Body of pancreas (tissue), 4 donors: ENCODE measurements at regions not wholly inside any gene's neighbourhood (a gene's known extent, or its start where the extent isn't known, plus 50 kb on each side); places are given as distances from the start of the nearest gene placed in this dataset.

Source experiments
- ATAC-seq: fragments of 150-250 bp; one replicate; pipeline ENCODE4 v1.9.1; 2016
- DNase-seq, 4 donors: peaks; one replicate each; pipeline ENCODE4 v3.0.0-alpha.2; 2019
- H3K27ac ChIP-seq, 4 donors: fragments of 200-600 bp; sonication (generic); 1 replicate in 3 of 4; 2 replicates in 1 of 4; pipeline versions ENCODE4 v1.5.1 to v1.6.1; 2016 to 2019; ENCODE audit warnings: mild to moderate bottlenecking in 1 of 4, mixed read lengths in 1 of 4, moderate library complexity in 1 of 4
- H3K27me3 ChIP-seq, 2 donors: fragments of 200-600 bp; sonication (generic); one replicate each; pipeline ENCODE4 v1.6.0; 2016; ENCODE audit warnings: mild to moderate bottlenecking in 1 of 2
- H3K36me3 ChIP-seq, 2 donors: fragments of 200-600 bp; sonication (generic); replicated peaks in 1 of 2; 2 replicates each; pipeline ENCODE4 v1.5.1; 2016; ENCODE audit warnings: low read depth in 2 of 2; ENCODE audit not compliant: insufficient read depth in 1 of 2
- H3K4me1 ChIP-seq: fragments of 200-600 bp; sonication (generic); one replicate; pipeline ENCODE4 v1.6.0; 2016
- H3K4me3 ChIP-seq, 2 donors: fragments of 200-600 bp; sonication (generic); 1 replicate in 1 of 2; 2 replicates in 1 of 2; pipeline ENCODE4 v1.5.1; 2016 to 2019
- H3K9me3 ChIP-seq, 3 donors: fragments of 200-600 bp; sonication (generic); 1 replicate in 2 of 3; 2 replicates in 1 of 3; pipeline ENCODE4 v1.5.1; 2016
- POLR2A ChIP-seq, 3 donors: fragments of 450-650 bp; IDR thresholded peaks; one replicate each; pipeline ENCODE4 v1.6.1; 2016; ENCODE audit warnings: antibody characterized with exemption in 3 of 3, mild to moderate bottlenecking in 2 of 3
- WGBS, 2 donors: methylation state at CpG; one replicate each; pipeline ENCODE4 v1.1.5; 2017; 5-methylcytosine and 5-hydroxymethylcytosine counted together
- intact Hi-C: fragments of 100-400 bp; cut with DNase I; formaldehyde crosslinking; loops from one replicate; pipeline ENCODE4 v1.15.1; 2023
- TF ChIP-seq, protein P1 (sequence below), 7 experiments: fragments of 450-650 bp in 4 of 7; fragments of 200-600 bp in 3 of 7; sonication (generic) in 3 of 7; IDR thresholded peaks; one replicate each; pipeline ENCODE4 v1.5.1; 2016 to 2019; ENCODE audit warnings: antibody characterized with exemption in 7 of 7

DNA sequence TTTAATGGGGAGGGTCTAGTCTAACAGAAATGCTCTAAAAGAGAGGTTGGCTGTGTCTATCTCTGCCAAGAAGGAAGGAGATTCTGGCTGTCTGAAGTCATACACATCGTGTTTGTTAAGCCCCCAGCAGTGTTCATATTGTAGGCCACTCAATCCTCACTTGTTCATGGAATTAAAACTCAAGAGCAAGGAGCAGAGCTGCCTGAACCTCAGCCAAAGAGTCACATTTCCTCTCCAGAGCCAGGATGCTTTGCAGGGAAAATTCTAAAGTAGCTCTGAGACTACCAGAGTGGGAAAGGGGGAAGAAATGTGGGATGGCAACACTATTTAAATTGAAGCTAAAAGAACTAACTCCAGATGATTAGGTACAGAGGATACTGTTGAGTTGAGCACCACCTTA is 190.7 kb upstream of the CXCR4 start:
- H3K4me1 ChIP-seq: no peaks in the 10 kb centered on the region
- no peak overlapping the region for H3K4me3 ChIP-seq
- H3K36me3 ChIP-seq: no peaks in the 10 kb centered on the region
- H3K9me3 ChIP-seq: no peaks in the 10 kb centered on the region
- intact Hi-C loops: no loop called here
- no peaks in the 10 kb centered on the region for H3K27me3 ChIP-seq
- H3K27ac ChIP-seq: no peak overlapping the region
- TF ChIP-seq, protein P1, sequence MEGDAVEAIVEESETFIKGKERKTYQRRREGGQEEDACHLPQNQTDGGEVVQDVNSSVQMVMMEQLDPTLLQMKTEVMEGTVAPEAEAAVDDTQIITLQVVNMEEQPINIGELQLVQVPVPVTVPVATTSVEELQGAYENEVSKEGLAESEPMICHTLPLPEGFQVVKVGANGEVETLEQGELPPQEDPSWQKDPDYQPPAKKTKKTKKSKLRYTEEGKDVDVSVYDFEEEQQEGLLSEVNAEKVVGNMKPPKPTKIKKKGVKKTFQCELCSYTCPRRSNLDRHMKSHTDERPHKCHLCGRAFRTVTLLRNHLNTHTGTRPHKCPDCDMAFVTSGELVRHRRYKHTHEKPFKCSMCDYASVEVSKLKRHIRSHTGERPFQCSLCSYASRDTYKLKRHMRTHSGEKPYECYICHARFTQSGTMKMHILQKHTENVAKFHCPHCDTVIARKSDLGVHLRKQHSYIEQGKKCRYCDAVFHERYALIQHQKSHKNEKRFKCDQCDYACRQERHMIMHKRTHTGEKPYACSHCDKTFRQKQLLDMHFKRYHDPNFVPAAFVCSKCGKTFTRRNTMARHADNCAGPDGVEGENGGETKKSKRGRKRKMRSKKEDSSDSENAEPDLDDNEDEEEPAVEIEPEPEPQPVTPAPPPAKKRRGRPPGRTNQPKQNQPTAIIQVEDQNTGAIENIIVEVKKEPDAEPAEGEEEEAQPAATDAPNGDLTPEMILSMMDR (IDR thresholded peaks at IDR 0.05): no peak
- no peak for TF ChIP-seq POLR2A (IDR thresholded peaks at IDR 0.05)
- no peak for ATAC-seq
- DNase-seq: no peak
- WGBS, 2 donors: 70 to 71% methylated on average over 1 of the region's 1 CpG

DNA sequence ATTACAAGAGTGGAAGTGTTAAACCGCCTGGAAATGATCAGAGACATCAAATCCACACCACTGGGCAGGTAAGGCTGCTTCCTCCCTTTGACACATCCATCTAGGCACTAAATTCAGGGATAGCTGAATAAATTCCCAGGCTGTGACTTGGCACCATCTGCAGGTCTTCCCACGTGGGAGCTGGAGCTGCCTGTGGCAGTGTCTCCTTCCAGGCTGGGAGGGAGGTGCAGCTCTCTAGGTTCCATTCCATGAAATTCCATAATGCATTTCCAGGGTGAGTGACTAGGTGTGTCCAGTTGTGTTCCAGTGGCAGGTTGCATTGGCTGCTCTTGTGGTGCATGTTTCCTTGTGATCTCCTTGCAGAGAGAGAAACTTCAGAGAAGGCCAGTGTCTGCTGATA is 188.9 kb upstream of the CXCR4 start:
- no peak overlapping the region for H3K27ac ChIP-seq
- H3K36me3 ChIP-seq: no peaks in the 10 kb centered on the region
- ATAC-seq (no peak), DNase-seq (peak in 1 of 4 donors; percentile 59)
- H3K4me1 ChIP-seq: no peaks in the 10 kb centered on the region
- H3K4me3 ChIP-seq: no peak overlapping the region
- no peaks in the 10 kb centered on the region for H3K9me3 ChIP-seq
- intact Hi-C loops: no loop called here
- TF ChIP-seq POLR2A (IDR thresholded peaks at IDR 0.05): no peak
- TF ChIP-seq, protein P1 (IDR thresholded peaks at IDR 0.05): no peak
- no peaks in the 10 kb centered on the region for H3K27me3 ChIP-seq
- 30 to 53% methylated on average over 2 of the region's 2 CpGs for WGBS, 2 donors

DNA sequence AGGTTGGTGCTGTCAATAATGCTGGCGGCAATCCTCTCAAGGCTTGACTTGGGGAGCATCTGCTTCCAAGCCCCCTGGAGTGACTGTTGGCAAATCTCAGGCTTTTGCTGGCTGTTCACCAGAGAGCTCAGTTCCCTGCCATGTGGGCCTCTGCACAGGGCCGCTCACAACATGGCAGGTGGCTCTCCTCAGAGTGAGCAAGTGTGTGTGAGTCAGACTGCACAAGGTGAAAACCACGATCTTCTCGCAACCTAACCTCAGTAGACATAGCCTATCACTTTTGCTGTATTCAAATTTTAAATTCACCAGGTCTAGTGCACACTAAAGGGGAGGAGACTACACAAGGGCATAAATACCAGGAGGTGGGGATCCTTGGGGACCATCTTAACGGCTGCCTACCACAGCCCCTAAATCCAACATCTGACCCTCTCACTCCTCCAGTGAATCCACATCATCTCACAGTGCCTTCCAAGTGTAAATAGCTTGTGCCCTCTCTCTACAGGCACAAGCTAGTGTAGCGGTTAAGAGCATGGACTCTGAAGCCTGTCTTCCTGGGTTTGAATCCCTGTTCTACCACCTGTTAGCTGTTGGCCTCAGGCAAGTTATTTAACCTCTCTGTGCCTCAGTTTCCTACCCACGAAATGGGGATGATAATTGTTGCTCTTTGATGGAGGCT is 187.7 kb upstream of the CXCR4 start:
- no peak overlapping the region for H3K27ac ChIP-seq
- H3K27me3 ChIP-seq: no peaks in the 10 kb centered on the region
- intact Hi-C loops: no loop called here
- no peaks in the 10 kb centered on the region for H3K36me3 ChIP-seq
- H3K4me3 ChIP-seq: no peak overlapping the region
- DNase-seq: no peak
- TF ChIP-seq, protein P1 (IDR thresholded peaks at IDR 0.05): no peak
- TF ChIP-seq POLR2A (IDR thresholded peaks at IDR 0.05): no peak
- ATAC-seq: no peak
- no peaks in the 10 kb centered on the region for H3K9me3 ChIP-seq
- WGBS, 2 donors: 79 to 80% methylated on average over 7 of the region's 7 CpGs
- no peaks in the 10 kb centered on the region for H3K4me1 ChIP-seq

DNA sequence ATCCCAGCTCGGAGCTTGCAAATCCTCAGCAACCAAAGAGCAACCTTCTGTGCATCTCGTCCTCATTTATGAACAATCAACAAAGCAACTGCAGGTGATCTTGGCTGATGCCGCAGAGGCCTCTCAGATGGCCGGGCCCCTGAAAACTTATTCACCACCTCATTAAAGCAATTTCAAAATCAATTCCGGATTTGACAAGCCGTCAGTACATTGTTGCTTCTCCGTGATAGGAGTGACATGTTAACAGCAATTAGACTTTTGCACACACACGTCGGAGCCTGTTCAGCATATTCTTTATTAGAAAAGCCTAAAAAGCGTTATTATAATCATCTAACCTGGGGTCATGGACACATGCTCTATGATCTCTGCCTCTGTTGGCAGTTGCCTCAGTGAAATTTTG is 183.1 kb upstream of the CXCR4 start:
- no peak for TF ChIP-seq POLR2A (IDR thresholded peaks at IDR 0.05)
- TF ChIP-seq, protein P1 (IDR thresholded peaks at IDR 0.05): no peak
- no peak for ATAC-seq
- Histone ChIP-seq H3K4me1 (no peaks in the 10 kb centered on the region), H3K27ac (no peak overlapping the region), H3K4me3 (no peak overlapping the region), H3K9me3 (no peaks in the 10 kb centered on the region), H3K27me3 (no peaks in the 10 kb centered on the region), H3K36me3 (no peaks in the 10 kb centered on the region)
- intact Hi-C loops: no loop called here
- DNase-seq: no peak
- WGBS, 2 donors: 61 to 67% methylated on average over 10 of the region's 10 CpGs

DNA sequence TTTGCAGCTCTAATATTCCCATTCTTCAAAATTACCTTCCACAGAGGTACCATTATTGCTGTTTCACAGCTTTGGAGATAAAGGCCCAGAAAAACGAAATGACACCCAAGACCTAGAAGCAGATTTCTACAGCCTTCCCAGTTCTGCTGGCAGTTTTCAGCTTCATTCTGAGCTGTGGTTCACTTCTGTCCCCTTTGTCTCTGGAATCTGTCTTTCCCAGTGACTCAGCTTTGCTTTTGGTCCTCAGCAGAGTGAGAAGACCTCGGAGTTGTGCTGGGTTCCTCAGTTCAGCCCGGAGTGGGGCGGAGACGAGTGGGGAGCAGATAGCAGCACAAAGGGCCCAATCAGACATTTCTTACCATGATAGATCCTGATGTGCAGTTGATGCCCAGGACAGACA is 180.7 kb upstream of the CXCR4 start:
- no peaks in the 10 kb centered on the region for H3K36me3 ChIP-seq
- DNase-seq (no peak), ATAC-seq (no peak)
- no peaks in the 10 kb centered on the region for H3K27me3 ChIP-seq
- no peak overlapping the region for H3K27ac ChIP-seq
- WGBS, 2 donors: 65 to 71% methylated on average over 5 of the region's 5 CpGs
- TF ChIP-seq, protein P1 (IDR thresholded peaks at IDR 0.05): no peak
- TF ChIP-seq POLR2A (IDR thresholded peaks at IDR 0.05): no peak
- intact Hi-C loops: no loop called here
- no peaks in the 10 kb centered on the region for H3K9me3 ChIP-seq
- H3K4me1 ChIP-seq: no peaks in the 10 kb centered on the region
- H3K4me3 ChIP-seq: no peak overlapping the region
